GM21526 (cell line): ENCODE measurements at regions not wholly inside any gene's neighbourhood (a gene's known extent, or its start where the extent isn't known, plus 50 kb on each side); places are given as distances from the start of the nearest gene placed in this dataset.

Source experiments
- ATAC-seq: cut with Tn5 transposase; IDR thresholded peaks from one replicate; pipeline ENCODE4 v1.9.1; 2021; ENCODE audit warnings: moderate library complexity; ENCODE audit not compliant: unreplicated experiment, low FRiP score

DNA sequence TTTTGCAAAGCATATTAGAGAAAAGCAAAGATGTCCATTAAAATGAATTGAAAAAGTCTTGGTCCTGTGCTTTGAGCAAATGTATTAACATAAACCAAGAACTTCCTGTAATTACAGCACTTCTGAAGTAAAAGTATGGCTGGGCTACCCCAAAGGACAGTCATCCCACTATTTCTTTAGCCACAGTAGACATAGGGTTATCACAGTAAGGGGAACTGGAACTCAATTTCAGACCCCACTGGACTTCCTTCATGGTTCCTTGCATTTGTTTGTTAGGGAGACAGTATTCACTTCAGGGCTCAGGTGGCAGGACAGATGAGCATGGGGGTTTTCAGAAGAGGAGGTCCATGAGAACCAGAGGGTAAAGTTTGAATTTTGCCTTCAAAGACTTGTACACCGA lies 203.1 kb upstream of the PDE1C start:
- no peak for ATAC-seq

DNA sequence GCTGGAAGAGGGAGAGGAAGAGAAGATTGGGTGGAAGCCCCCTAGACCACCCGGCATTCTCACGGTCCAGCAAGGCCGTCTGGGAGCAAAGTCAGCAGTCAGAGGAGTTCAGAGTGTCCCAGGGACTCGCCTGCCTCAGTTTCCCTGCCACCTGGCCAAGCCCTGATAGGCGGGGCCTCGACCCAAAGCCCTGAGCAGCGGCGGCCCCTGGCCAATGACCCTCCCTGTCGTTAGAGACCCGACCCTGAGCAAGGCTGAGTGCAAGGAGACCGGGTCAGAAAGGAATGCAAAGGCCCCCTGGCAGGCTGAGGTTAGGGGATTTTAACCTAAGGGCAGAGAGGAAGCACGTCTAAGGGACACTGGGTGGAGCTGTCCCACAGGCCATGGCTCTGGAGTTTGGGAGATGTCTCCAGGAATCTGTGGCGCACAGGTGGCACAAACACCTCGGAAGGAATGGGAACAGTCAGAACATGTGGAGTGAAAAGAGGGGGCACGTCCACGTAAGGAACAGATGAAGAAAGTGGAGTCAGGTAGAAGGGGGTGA lies 196.8 kb upstream of the PDE1C start:
- no peak for ATAC-seq

DNA sequence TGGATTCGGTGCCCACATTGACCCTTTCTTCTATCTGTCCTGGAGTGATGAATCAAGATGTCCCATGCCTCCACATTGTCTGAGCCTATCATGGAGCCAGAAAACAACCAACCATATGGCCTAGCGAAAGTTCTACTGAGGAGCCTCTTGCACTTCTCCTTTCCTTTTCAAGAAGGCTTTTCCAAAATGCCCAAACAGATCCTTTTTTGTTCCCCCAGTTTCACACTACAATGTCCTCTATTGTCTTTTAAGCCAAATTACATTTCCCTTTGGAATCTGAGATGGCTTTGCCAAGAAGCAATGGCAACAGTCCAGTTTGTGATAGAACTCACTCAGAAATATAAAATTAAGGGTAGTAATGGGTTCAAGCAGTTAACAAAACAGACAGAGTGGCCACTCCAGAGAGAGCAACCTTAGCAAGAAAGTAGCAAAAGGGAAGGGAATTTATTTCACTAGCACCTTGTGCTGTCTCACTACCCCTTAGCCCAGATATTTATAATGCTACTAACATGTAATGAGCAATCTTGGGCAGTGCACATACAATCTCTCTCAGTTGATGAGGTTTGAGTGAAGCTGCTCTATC lies 194.6 kb upstream of the PDE1C start:
- ATAC-seq: no peak

DNA sequence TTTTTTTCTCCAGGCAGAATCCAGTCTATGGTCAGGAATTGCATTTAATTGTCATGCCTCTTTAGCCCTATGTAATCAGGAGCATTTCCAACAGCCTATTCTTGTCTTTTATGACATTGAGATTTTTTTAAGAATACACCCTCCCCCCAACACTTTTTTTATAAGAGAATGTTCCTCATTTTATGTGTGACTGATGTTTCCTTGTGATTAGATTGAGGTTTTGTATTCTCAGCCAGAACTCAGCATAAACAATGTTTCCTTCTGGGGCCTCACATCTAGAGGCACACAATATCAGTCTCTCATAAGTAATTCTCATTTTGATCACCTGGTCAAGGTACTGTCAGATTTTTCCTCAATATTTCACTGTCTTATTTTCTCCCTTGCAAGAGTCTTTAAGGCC lies 193.4 kb upstream of the PDE1C start:
- ATAC-seq: no peak

DNA sequence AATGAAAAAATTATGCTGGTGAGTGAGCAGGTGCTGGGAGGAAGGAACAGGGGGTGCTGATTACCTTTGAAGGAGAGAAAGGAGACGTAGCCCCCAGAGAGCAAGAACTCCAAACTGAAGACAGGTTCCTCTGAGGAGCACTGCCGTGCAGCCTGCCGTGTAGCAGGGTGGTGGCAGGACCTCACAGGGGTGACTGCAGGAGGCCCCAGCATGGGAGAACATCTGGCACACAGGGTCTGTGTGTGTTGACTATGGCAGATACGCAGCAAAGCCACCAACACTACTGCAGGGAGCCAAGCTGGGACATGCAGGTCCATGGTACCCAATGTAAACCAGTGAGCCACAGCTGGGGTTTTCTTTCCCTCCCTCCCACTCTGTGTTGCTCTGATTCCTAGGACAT lies 192.1 kb upstream of the PDE1C start:
- no peak for ATAC-seq

DNA sequence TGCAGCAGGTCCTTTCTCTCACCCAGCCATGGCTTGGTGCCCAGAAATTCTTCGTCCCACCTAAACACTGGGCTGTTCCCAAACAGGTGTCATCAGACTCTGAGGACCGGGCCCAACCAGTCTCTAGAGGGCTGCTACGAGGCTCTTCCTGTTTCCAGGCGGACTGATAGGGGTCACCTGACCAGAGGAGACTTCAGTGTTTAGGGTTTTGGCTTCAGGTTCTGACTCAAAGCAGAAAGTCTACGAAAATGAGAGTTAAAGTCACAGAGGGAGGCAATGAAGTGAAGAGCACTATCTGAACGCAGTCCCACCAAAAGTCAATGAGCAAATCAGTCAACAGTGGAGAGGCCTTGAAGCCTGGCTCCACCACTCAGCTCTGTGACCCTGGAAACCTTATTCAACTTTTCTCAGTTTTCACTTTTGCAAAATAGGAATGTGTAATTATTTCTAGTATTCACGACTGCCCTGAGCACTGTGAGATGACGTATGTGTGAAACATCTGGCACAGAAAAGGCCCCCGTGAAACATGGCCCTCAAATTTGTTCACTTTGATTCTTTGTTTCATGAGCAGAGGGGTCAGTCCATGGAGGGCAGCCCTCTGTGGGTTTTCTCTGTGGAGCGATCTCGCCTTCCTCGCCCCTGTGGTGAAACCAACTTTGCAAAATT lies 189.9 kb upstream of the PDE1C start:
- ATAC-seq: peak; percentile 94

DNA sequence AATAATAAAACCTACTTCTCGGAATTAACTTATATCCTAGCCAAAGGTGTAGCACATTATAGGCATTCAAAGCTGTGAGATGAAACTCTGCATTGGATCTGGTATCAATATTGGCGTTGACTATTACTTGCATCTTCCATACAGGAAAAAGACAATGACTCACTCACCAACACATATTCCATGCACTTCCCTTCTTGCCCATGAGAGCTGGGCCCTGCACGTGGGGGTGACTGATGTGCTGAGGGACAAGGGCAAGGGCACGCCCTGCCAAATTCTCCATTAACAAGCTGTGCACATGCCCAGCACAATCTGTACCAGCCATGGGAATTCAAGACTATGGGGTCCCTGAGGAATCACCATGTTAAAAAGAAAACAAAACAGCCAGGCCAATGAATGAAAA lies 188.1 kb upstream of the PDE1C start:
- ATAC-seq: no peak

DNA sequence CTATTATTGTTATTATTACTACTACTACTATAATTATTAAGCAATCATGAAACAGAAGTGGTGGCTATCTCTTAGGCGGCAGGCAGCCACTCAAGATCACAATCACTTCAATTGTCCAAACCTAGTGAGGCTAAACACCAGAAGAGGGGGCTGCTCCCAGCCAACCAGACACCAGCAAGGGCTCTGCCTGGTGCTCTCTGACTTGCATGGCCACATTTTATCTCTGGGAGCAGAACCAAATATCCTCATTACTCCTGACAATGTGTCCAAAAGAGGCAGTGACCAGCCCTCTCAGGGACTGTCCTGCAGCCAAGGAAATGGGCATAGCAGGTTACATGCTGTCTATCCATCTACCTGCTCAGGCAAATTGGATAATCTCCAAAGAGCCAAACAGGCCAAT lies 187.4 kb upstream of the PDE1C start:
- no peak for ATAC-seq

DNA sequence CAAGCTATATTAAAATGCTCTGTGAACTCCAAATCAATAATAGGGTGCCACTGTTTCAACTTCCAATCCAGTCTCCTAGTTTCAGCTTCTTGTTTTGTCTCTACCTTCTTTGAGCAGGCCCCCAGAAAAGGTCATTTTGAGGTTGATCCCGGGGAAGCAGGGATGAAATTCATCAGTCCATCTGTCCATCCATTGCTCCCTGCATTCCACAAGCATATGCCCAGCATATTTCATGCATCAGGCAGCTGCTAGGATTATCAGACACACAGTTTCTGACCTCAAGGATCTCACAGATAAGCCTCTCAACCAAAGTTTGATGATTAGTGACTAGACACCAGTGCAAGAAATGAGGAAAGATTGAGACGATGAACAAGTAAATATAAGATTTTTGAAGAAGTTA lies 186.6 kb upstream of the PDE1C start:
- no peak for ATAC-seq

DNA sequence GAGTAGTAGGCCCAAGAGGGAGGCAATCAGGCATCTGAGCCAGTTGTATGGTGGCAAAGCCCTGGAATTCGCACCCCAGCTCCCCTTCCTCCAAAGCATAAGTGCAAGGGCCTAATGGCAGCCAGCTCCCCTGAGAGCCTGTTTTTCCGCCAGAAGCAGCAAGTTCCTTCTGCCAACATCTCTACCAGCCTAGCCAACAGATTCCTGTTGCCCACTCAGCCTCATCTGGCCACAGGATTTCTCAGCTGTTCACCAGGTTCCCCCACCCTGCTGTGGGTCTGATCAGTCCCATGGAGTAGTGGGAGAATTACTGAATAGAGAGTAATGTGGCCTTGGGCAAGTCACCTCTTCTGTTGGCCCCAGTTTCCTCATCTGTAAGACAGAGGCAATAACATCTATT lies 186.2 kb upstream of the PDE1C start:
- no peak for ATAC-seq

DNA sequence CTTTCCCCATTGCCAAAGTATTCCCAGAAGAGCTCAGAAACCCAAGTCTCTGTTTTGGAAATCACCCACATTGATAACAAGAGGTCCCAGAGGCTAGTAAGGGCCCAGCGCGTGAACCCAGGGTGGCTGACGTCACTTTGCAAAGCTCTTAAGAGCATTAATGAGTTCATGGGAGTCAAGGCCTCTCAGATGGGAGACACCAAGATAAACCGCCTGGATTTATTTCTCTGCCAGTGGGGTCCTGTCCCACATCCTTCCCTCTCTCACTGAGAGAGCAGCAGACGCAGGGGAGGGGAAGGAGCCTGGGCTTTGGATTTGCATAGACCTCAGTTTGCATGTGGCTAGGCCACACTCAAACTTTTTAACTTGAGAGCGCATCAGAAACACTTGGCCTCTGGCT lies 184.8 kb upstream of the PDE1C start:
- no peak for ATAC-seq

DNA sequence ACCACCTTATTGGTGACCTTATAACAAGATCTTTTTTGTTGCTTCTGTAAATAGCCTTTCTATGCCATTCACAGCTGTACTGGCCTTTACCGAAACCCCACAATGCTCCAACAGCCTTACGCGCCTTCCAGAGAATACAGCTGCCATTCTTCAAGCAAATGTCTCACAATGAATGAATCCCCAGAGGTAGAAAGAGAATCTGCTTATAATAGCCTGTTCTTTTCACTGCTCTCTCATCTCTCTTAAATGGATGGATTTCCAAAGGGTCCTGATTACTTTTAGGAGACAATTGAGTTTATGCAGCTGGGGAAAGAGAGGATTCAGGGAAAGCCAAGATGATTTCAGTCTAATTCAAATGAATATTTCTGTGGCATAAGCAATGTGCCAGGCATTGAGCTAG lies 183.1 kb upstream of the PDE1C start:
- no peak for ATAC-seq

DNA sequence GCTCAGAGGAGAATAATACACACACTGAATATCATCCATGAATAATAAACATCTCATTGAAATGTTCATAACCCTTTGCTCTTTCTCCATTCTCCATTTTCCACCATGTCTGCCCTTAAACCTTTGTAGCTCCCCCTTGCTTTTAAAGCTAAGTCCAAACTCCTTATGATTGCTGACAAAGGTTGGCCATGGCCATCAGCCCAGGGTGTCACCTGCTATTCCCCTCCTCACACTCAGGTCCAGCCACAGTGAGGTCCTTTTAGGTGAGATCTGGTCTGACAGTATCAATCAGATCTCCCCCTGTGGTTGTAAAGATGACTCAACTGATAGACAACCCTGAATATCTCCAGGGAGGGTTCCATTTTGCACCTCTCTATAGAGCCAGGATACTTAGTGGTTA lies 181.5 kb upstream of the PDE1C start:
- ATAC-seq: no peak

DNA sequence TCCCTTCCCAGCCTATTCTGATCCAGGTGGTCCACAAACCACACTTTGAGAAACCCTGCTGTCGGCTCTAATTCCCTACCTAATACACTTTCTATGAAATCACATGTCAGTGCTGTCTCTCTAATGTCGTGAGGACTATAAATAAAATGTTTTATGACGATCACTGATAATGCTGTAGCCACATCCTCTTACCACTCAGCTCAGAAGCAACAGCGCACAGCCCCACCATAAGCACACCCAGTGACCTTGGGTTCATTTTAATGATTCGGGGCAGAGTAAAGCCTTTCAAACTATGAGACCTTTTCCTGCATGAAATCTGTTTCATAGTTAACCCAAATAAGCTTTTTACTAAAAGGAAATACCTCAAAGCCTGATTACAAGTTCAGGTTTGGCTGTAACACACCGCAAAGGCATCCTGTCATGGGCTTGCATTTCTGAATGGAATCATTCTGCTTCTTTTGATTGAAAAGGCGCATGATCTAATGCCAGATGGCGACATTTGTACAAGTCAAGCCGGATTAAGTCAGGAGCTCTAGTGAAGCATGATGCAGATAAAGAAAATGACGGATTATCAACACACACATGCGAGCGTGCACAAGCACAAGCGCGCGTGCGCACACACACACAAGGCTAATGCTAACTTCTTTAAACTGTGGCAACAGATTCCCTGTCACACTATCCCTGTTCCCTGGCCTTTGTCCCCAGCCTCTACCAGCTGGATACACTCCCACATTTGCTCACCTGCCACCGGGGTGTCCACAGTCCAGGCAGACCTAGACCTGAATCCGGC lies 180.5 kb upstream of the PDE1C start:
- no peak for ATAC-seq

DNA sequence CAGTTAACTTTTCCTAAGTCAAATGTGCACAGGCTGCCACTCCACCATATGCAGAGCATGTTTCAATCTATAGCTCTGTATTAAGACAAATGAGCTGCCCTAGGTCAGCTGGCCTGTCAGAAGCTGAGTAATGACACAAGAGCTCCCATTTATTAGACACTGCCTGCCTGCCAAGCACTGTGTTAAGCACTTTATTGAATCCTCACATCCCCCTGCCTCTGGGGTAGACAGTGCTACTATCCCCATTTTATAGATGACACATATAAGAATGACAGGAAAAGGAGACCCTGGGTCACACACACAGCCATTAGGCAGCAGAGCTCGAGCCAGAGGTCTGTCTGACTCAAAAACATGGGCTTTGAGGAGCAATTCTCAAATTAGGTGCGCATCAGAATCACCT lies 179.8 kb upstream of the PDE1C start:
- no peak for ATAC-seq

DNA sequence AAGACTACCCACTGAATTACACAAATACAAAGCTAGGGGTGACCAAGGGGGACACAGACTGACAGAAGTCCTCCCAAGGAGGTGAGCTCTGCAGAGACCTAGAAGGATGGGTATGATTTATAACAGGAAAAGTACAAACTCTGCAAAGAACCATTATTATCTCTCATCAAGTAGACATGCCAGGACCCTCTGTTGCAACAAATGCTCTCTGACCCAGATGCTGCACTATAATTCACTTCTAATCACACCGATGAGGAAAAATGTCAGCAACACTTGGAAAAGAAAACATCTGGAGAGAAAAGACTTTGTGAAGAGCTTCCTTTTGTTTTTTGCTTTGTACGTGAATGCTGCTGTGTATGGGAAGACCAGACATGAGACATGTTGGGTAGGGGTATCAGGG lies 178.3 kb upstream of the PDE1C start:
- no peak for ATAC-seq

DNA sequence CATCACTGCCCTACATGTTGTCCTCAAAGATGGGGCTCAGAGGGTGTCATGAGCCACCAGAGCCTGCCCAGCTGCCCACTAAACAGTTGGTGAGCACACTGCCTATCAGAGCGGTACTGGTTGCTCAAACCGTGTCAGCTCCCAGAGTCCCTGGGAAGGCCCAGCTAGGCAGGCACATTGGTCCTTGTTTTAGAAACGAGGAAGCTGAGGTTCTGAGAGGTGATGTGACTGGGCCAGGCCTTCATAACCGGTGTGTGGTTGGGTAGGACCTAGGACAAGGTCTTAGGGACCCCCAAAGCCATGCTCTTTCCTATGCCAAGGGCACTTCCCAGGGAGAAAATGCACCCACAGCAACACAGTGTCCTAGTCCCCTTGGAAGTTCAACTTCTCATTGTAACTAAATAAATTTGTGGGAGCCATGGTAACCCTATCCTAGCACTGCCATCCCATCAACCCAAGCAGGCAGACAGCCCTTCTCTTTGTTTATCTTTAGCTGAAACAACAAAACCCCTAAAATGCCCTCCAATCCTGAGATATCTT lies 174.7 kb upstream of the PDE1C start:
- no peak for ATAC-seq

DNA sequence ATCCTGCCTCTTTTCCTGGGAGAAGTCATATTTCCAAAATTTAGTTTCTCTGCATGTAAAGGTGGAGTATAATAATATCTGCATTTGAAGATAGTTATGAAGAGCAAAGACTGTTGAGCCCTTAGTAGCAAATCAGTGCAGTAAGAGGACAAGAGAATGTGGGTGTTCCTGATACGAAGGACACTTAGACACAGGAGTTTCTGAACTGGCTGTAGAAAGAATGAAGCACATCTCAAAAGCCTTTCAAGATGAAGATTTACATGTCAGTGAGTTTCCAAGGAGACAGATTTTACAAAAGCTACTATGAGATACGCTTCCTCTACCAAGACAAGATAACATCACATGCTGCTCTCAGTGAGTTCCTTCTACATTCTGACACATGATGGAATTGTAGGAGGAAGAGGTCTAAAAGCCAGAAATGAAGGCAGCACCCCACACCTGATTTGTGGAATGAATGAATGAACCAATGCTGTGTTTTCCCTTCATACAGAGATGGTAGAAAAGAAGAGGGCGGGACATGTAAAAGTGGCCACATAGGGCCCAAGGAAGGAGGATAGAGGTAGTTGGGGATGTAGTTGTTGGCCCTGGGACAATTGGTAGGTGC lies 173.6 kb upstream of the PDE1C start:
- no peak for ATAC-seq

DNA sequence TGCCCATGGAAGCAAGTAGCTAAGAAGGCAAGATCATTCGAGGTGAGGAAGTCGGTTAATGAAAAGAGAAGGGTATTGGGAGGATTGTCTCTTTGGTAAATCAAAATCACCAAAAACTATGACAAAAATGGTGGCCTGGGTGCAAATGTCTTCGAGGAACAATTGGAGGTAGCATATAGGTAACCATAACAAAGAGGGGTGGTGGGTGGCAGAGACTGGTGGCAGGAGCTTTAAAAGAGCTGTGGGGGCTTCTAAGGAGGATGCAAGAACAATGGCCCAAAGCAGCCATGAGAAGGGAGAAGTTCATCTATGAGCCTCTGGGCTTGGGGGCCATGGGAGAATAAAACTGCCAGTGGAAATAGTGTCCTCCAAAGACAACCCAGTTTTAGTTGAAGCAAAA lies 172.2 kb upstream of the PDE1C start:
- no peak for ATAC-seq

DNA sequence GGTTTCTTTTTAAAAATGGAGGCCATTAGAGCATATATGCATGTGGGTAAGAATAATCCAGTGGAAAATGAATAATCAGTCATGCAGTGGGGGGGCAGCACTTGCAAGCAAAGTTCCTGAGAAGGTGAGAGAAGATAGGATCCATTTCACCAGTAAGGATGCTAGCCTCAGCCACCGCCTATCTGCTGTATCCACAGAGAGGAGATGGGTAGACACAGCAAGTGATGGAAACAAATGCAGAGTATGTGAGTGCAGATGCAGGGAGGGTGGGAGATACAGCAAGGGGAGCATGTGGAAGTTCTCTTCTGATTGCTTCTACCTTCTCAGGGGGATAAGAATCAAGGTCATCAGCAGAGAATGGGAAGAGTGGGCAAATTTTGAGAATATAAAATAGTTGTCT lies 171.4 kb upstream of the PDE1C start:
- no peak for ATAC-seq

DNA sequence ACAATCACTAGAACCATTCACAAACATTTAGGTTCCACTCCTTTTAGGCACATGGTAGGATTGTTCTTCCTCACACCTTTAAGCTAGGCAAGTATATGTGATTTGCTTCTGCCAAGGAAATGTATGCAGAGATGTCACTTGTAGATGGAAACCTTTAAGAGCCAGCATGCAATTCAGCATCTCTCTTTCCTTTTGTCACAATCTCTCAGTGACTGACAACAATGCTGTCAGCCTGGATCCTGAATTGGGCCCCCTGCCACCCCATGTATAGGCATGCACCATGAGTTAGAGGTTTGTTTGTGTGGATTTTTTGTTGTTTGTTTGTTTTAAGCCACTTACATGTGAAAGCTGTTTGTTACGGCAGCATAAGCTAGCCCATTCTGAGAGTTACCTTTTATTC lies 169.6 kb upstream of the PDE1C start:
- no peak for ATAC-seq
